GM12878 (cell line): ENCODE measurements at regions not wholly inside any gene's neighbourhood (a gene's known extent, or its start where the extent isn't known, plus 50 kb on each side); places are given as distances from the start of the nearest gene placed in this dataset.

Experiments
- ATAC-seq: fragments of 200-7000 bp; cut with Tn5 transposase; 3 replicates; pipeline ENCODE4 v1.9.1; 2020; ENCODE audit warnings: mild to moderate bottlenecking, moderate library complexity
- BruUV-seq: library from RNA; stranded (reverse); fragments of 400-500 nt; replicated peaks from 2 replicates; lab custom pipeline; 2021; lab: Mats Ljungman, UMichigan
- CTCF ChIA-PET: fragments of 300-600 bp; sonication (Branson Sonifier 250); formaldehyde crosslinking; extraction: SDS; loops from one replicate; lab custom pipeline; 2021; ENCODE audit warnings: inconsistent platforms; lab: Yijun Ruan, JAX
- POLR2A ChIA-PET: fragments of 350-600 bp; formaldehyde crosslinking; extraction: SDS; loops from one replicate; lab custom pipeline; 2021; ENCODE audit warnings: inconsistent platforms; lab: Charles Lee
- RAD21 ChIA-PET: fragments of 300-600 bp; sonication (Branson Sonifier 250); formaldehyde crosslinking; loops from one replicate; lab custom pipeline; 2023; ENCODE audit warnings: antibody characterized with exemption; ENCODE audit not compliant: unreplicated experiment; lab: Charles Lee
- SMC1A ChIA-PET: fragments of 300-600 bp; sonication (Branson Sonifier 250); formaldehyde crosslinking; loops from one replicate; lab custom pipeline; 2023; ENCODE audit not compliant: unreplicated experiment, uncharacterized antibody; lab: Charles Lee
- DNase-seq: peaks from one replicate; pipeline ENCODE4 v3.0.0-alpha.2; 2011; ENCODE audit warnings: low read depth, low spot score
- FAIRE-seq: peaks from 3 replicates; lab custom pipeline; 2011; peaks lifted over from hg19 to GRCh38; lab: Jason Lieb, UNC
- H2AFZ ChIP-seq: 2 replicates; pipeline ENCODE4 v1.6.0; 2011; ENCODE audit warnings: low read depth, low read length, control low read depth; ENCODE audit not compliant: control insufficient read depth
- H3K27ac ChIP-seq: 2 replicates; pipeline ENCODE4 v1.5.1; 2011; ENCODE audit warnings: control low read depth; ENCODE audit not compliant: control insufficient read depth, insufficient read depth
- H3K27me3 ChIP-seq, 2 experiments: replicated peaks in 1 of 2; 2 replicates each; pipeline versions ENCODE4 v1.6.0 to v1.6.1; 2011; ENCODE audit warnings: low read length in 1 of 2; ENCODE audit not compliant: control insufficient read depth in 2 of 2, insufficient read depth in 2 of 2
- H3K36me3 ChIP-seq, 2 experiments: 2 replicates each; pipeline ENCODE4 v1.5.1; 2011; ENCODE audit warnings: low read length in 1 of 2; ENCODE audit not compliant: control insufficient read depth in 2 of 2, insufficient read depth in 2 of 2
- H3K4me1 ChIP-seq: 2 replicates; pipeline ENCODE4 v1.6.1; 2011; ENCODE audit warnings: mild to moderate bottlenecking, low read length, moderate library complexity, mixed read lengths; ENCODE audit not compliant: control insufficient read depth, insufficient read depth
- H3K4me2 ChIP-seq: 2 replicates; pipeline ENCODE4 v1.6.0; 2011; ENCODE audit warnings: control low read depth; ENCODE audit not compliant: control insufficient read depth, insufficient read depth
- H3K4me3 ChIP-seq: fragments of 200-600 bp; sonication (generic); 2 replicates; pipeline ENCODE4 v1.5.1; 2016
- H3K79me2 ChIP-seq: 2 replicates; pipeline ENCODE4 v1.6.0; 2011; ENCODE audit warnings: low read length; ENCODE audit not compliant: control insufficient read depth, insufficient read depth
- H3K9ac ChIP-seq: 2 replicates; pipeline ENCODE4 v1.8.0; 2011; ENCODE audit warnings: low read length, control low read depth, mixed read lengths; ENCODE audit not compliant: control insufficient read depth, insufficient read depth
- H3K9me3 ChIP-seq: replicated peaks from 3 replicates; pipeline ENCODE4 v1.5.1; 2011; ENCODE audit warnings: mild to moderate bottlenecking, low read length; ENCODE audit not compliant: control insufficient read depth, insufficient read depth
- H4K20me1 ChIP-seq: 2 replicates; pipeline ENCODE4 v1.6.0; 2011; ENCODE audit not compliant: control insufficient read depth, insufficient read depth
- BMI1 ChIP-seq: fragments of 450-650 bp; IDR thresholded peaks from 2 replicates; pipeline ENCODE4 v1.6.1; 2016; ENCODE audit warnings: mild to moderate bottlenecking, moderate library complexity, borderline replicate concordance
- CBX5 ChIP-seq: sonication (generic); IDR thresholded peaks from 2 replicates; pipeline ENCODE4 v1.6.1; 2016; ENCODE audit warnings: low read depth, moderate library complexity, mild to moderate bottlenecking, inconsistent platforms
- ESRRA ChIP-seq: IDR thresholded peaks from 2 replicates; pipeline ENCODE4 v1.6.1; 2012; ENCODE audit warnings: mild to moderate bottlenecking, low read length, improper control_type of control experiment
- FOXK2 ChIP-seq: fragments of 450-650 bp; IDR thresholded peaks from 2 replicates; pipeline ENCODE4 v1.6.1; 2017; ENCODE audit warnings: mild to moderate bottlenecking, moderate library complexity
- HDAC6 ChIP-seq: fragments of 200-600 bp; sonication (generic); IDR thresholded peaks from one replicate; pipeline ENCODE4 v1.8.0; 2017; ENCODE audit warnings: antibody characterized with exemption; ENCODE audit not compliant: unreplicated experiment
- IKZF1 ChIP-seq: fragments of 450-650 bp; conservative IDR thresholded peaks from 2 replicates; pipeline ENCODE4 v1.6.1; 2017; ENCODE audit warnings: antibody characterized with exemption, mild to moderate bottlenecking
- MEF2A ChIP-seq: IDR thresholded peaks from 2 replicates; pipeline ENCODE4 v1.6.1; 2011; ENCODE audit warnings: low read depth, mild to moderate bottlenecking, low read length, moderate library complexity; ENCODE audit not compliant: insufficient read depth
- NFXL1 ChIP-seq: fragments of 450-650 bp; IDR thresholded peaks from 2 replicates; pipeline ENCODE4 v1.6.1; 2017; ENCODE audit warnings: antibody characterized with exemption, mild to moderate bottlenecking, borderline replicate concordance
- POLR2A ChIP-seq: IDR thresholded peaks from 2 replicates; pipeline ENCODE4 v1.6.1; 2011; ENCODE audit warnings: low read depth, mild to moderate bottlenecking, low read length
- POLR2AphosphoS5 ChIP-seq: IDR thresholded peaks from 2 replicates; pipeline ENCODE4 v1.6.1; 2011; ENCODE audit warnings: mild to moderate bottlenecking, low read length, inconsistent platforms
- SPI1 ChIP-seq: IDR thresholded peaks from 2 replicates; pipeline ENCODE4 v1.6.1; 2011; ENCODE audit warnings: low read depth, mild to moderate bottlenecking, low read length, moderate library complexity, borderline replicate concordance; ENCODE audit not compliant: insufficient read depth
- SUPT20H ChIP-seq: IDR thresholded peaks from 2 replicates; pipeline ENCODE4 v1.6.1; 2011; ENCODE audit warnings: low read depth, mild to moderate bottlenecking, low read length, moderate library complexity, borderline replicate concordance; ENCODE audit not compliant: control insufficient read depth
- WRNIP1 ChIP-seq: IDR thresholded peaks from 2 replicates; pipeline ENCODE4 v1.6.1; 2011; ENCODE audit warnings: low read depth, low read length, improper control_type of control experiment, borderline replicate concordance
- YBX1 ChIP-seq: fragments of 450-650 bp; IDR thresholded peaks from 2 replicates; pipeline ENCODE4 v1.6.1; 2016; ENCODE audit warnings: antibody characterized with exemption
- ZNF207 ChIP-seq: fragments of 450-650 bp; IDR thresholded peaks from 2 replicates; pipeline ENCODE4 v1.6.1; 2014; ENCODE audit warnings: antibody characterized with exemption, mild to moderate bottlenecking, borderline replicate concordance
- WGBS: methylation state at CpG from one replicate; pipeline ENCODE4 v1.1.6; 2016; ENCODE audit warnings: low lambda C conversion rate; ENCODE audit not compliant: insufficient replicate concordance, insufficient coverage; ENCODE audit errors: missing lambda C conversion rate; 5-methylcytosine and 5-hydroxymethylcytosine counted together
- in situ Hi-C: fragments of 300-500 bp; cut with MboI; formaldehyde crosslinking; loops from 9 replicates; pipeline ENCODE4 v1.14.3; 2018; ENCODE audit warnings: mixed read lengths
- intact Hi-C: fragments of 100-400 bp; cut with micrococcal nuclease; formaldehyde crosslinking; loops from one replicate; pipeline ENCODE4 v1.14.2; 2022; ENCODE audit not compliant: unreplicated experiment
- TF ChIP-seq, protein P1 (sequence below): IDR thresholded peaks from 2 replicates; pipeline ENCODE4 v1.6.1; 2012; ENCODE audit warnings: low read depth, low read length, improper control_type of control experiment
- TF ChIP-seq, protein P2 (sequence below): fragments of 450-650 bp; IDR thresholded peaks from 2 replicates; pipeline ENCODE4 v1.6.1; 2016; ENCODE audit warnings: mild to moderate bottlenecking
- TF ChIP-seq, protein P3 (sequence below): fragments of 450-650 bp; IDR thresholded peaks from 2 replicates; pipeline ENCODE4 v1.6.1; 2017; ENCODE audit warnings: low read depth, mild to moderate bottlenecking, moderate library complexity

DNA sequence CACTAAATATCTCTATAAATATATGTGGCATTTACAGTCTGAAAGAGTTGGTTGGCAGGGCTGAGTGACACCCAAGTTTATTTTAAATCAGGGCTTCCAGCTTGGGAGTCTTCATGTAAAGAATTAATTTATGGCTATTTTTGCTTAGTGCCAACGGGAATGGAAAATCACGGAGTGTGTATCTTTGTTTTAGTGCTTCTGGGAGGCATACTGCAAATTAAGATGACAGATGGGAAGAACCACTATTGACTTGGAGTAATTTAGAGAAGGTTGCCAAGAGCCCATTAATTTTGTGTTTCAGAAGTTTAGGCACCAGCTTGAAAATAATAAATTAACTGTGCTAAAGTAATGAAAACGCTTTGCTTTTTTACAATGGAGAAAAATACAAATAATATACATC is 135.2 kb downstream of the GPR37 start:
- 38% methylated on average over 3 of the region's 3 CpGs for WGBS
- DNase-seq, result no peak
- no peaks in the 10 kb centered on the region for H3K27me3 ChIP-seq
- no peak overlapping the region for H3K4me2 ChIP-seq
- intact Hi-C loops (no loop called here), in situ Hi-C loops (no loop called here)
- no peak overlapping the region for H3K27ac ChIP-seq
- H2AFZ ChIP-seq, result no peak overlapping the region
- no peaks in the 10 kb centered on the region for H3K4me1 ChIP-seq
- no peak overlapping the region for H3K4me3 ChIP-seq
- ChIA-PET POLR2A (no interaction called here), SMC1A (interaction anchor here (0.5 to 1.5 kb wide), 2 partner anchors 24 to 376 kb away, joined by 3 to 4 read pairs; no protein-coding TSS in a partner anchor), CTCF (no interaction called here), RAD21 (no interaction called here)
- FAIRE-seq, result no peak
- H4K20me1 ChIP-seq, result no peaks in the 10 kb centered on the region
- no peaks in the 10 kb centered on the region for H3K9me3 ChIP-seq
- no peak for TF ChIP-seq HDAC6
- TF ChIP-seq SPI1, result no peak
- TF ChIP-seq, protein P1, sequence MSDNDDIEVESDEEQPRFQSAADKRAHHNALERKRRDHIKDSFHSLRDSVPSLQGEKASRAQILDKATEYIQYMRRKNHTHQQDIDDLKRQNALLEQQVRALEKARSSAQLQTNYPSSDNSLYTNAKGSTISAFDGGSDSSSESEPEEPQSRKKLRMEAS, result no peak
- no peak for TF ChIP-seq SUPT20H
- no peak for TF ChIP-seq FOXK2
- no peak for TF ChIP-seq POLR2AphosphoS5
- TF ChIP-seq, protein P2, sequence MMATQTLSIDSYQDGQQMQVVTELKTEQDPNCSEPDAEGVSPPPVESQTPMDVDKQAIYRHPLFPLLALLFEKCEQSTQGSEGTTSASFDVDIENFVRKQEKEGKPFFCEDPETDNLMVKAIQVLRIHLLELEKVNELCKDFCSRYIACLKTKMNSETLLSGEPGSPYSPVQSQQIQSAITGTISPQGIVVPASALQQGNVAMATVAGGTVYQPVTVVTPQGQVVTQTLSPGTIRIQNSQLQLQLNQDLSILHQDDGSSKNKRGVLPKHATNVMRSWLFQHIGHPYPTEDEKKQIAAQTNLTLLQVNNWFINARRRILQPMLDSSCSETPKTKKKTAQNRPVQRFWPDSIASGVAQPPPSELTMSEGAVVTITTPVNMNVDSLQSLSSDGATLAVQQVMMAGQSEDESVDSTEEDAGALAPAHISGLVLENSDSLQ, result no peak
- no peaks in the 10 kb centered on the region for H3K79me2 ChIP-seq
- H3K9ac ChIP-seq, result no peak overlapping the region
- ATAC-seq, result no peak
- no peaks in the 10 kb centered on the region for H3K36me3 ChIP-seq
- BruUV-seq, result no TSS peak

DNA sequence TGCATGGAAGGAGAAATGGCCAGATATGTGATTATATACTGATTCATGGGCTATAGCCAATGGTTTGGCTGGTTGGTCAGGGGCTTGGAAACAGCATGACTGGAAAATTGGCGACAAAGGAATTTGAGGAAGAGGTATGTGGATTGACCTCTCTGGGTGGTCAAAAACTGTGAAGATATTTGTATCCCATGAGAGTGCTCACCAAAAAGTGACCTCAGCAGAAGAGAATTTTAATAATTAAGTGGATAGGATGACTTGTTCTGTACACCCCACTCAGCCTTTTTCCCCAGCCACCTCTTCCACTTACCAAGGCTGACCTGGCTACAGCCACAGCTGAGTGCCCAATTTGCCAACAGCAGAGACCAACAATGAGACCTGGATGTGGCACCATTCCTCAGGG is 146.7 kb downstream of the GPR37 start:
- no peak overlapping the region for H3K4me3 ChIP-seq
- intact Hi-C loops, result no loop called here
- in situ Hi-C loops, result no loop called here
- no peak for FAIRE-seq
- H3K79me2 ChIP-seq, result no peaks in the 10 kb centered on the region
- RAD21 ChIA-PET, result no interaction called here
- CTCF ChIA-PET, result no interaction called here
- 0% methylated on average over 1 of the region's 1 CpG for WGBS
- BruUV-seq, result no TSS peak
- H2AFZ ChIP-seq, result no peak overlapping the region
- no peaks in the 10 kb centered on the region for H3K9me3 ChIP-seq
- no peaks in the 10 kb centered on the region for H3K4me1 ChIP-seq
- no peaks in the 10 kb centered on the region for H3K27me3 ChIP-seq
- no peak for DNase-seq
- H3K9ac ChIP-seq, result no peak overlapping the region
- POLR2A ChIA-PET, result no interaction called here
- H3K27ac ChIP-seq, result no peak overlapping the region
- no peak for ATAC-seq
- no peak overlapping the region for H3K4me2 ChIP-seq
- no peaks in the 10 kb centered on the region for H4K20me1 ChIP-seq
- H3K36me3 ChIP-seq, result no peaks in the 10 kb centered on the region
- SMC1A ChIA-PET, result no interaction called here
- TF ChIP-seq YBX1 (no peak), WRNIP1 (no peak), ESRRA (no peak), ZNF207 (no peak), POLR2A (no peak), BMI1 (no peak), SPI1 (no peak), MEF2A (no peak), CBX5 (no peak), NFXL1 (no peak), IKZF1 (no peak)
- TF ChIP-seq, protein P3, sequence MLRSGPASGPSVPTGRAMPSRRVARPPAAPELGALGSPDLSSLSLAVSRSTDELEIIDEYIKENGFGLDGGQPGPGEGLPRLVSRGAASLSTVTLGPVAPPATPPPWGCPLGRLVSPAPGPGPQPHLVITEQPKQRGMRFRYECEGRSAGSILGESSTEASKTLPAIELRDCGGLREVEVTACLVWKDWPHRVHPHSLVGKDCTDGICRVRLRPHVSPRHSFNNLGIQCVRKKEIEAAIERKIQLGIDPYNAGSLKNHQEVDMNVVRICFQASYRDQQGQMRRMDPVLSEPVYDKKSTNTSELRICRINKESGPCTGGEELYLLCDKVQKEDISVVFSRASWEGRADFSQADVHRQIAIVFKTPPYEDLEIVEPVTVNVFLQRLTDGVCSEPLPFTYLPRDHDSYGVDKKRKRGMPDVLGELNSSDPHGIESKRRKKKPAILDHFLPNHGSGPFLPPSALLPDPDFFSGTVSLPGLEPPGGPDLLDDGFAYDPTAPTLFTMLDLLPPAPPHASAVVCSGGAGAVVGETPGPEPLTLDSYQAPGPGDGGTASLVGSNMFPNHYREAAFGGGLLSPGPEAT, result no peak
